Adrenal gland (tissue), 9 donors: ENCODE measurements at regions not wholly inside any gene's neighbourhood (a gene's known extent, or its start where the extent isn't known, plus 50 kb on each side); places are given as distances from the start of the nearest gene placed in this dataset.

ENCODE experiments used
- DNase-seq, 7 donors: peaks; one replicate each; pipeline ENCODE4 v3.0.0-alpha.2; 2019 to 2020
- H3K27ac ChIP-seq, 5 donors: fragments of 200-600 bp; sonication (generic) in 4 of 5; 1 replicate in 3 of 5; 2 replicates in 2 of 5; pipeline versions ENCODE4 v1.5.1 to v1.8.0; 2016 to 2020; ENCODE audit warnings: mild to moderate bottlenecking in 1 of 5
- H3K27me3 ChIP-seq: fragments of 200-600 bp; 2 replicates; pipeline ENCODE4 v1.8.0; 2021
- H3K36me3 ChIP-seq, 2 donors: fragments of 200-600 bp; replicated peaks in 1 of 2; 1 replicate in 1 of 2; 2 replicates in 1 of 2; pipeline versions ENCODE4 v1.5.1 to v1.8.0; 2018 to 2022
- H3K4me1 ChIP-seq, 2 donors: fragments of 200-600 bp; replicated peaks in 1 of 2; 1 replicate in 1 of 2; 2 replicates in 1 of 2; pipeline versions ENCODE4 v1.5.1 to v1.8.0; 2018 to 2021
- H3K4me3 ChIP-seq, 4 donors: fragments of 200-600 bp; sonication (generic) in 3 of 4; one replicate each; pipeline ENCODE4 v1.5.1; 2016 to 2018
- H3K9me3 ChIP-seq, 3 donors: fragments of 200-600 bp; sonication (generic) in 1 of 3; replicated peaks in 1 of 3; 1 replicate in 2 of 3; 2 replicates in 1 of 3; pipeline versions ENCODE4 v1.5.1 to v1.8.0; 2016 to 2021
- POLR2A ChIP-seq, 2 donors: fragments of 450-650 bp; IDR thresholded peaks; one replicate each; pipeline ENCODE4 v1.6.1; 2017; ENCODE audit warnings: antibody characterized with exemption in 2 of 2, mild to moderate bottlenecking in 2 of 2, moderate library complexity in 1 of 2
- WGBS, 4 donors: extraction: QIAGEN DNeasy Blood & Tissue Kit in 2 of 4; methylation state at CpG; one replicate each; pipeline versions ENCODE4 v1.1.5 to v1.1.7; 2013 to 2017; 5-methylcytosine and 5-hydroxymethylcytosine counted together
- intact Hi-C, 2 donors: fragments of 100-400 bp; cut with DNase I; formaldehyde crosslinking; loops; one replicate each; pipeline versions ENCODE4 v1.14.1 to v1.15.0; 2022 to 2023
- TF ChIP-seq, protein P1 (sequence below), 6 experiments: fragments of 450-650 bp in 4 of 6; fragments of 200-600 bp in 2 of 6; sonication (generic) in 1 of 6; IDR thresholded peaks; 1 replicate in 5 of 6; 2 replicates in 1 of 6; pipeline versions ENCODE4 v1.5.1 to v1.8.0; 2016 to 2021; ENCODE audit warnings: antibody characterized with exemption in 6 of 6, mild to moderate bottlenecking in 2 of 6, moderate library complexity in 1 of 6
- donor health status: healthy with polysubstance abuse.
- donor health status: Bipolar disorder and iron deficiency.
- donor health status: DM: yes; HTN: yes; CAD: no.
- donor health status: DM: no; HTN: no; CAD: no.
- donor health status: DM: no; HTN: no; CAD: no.

DNA sequence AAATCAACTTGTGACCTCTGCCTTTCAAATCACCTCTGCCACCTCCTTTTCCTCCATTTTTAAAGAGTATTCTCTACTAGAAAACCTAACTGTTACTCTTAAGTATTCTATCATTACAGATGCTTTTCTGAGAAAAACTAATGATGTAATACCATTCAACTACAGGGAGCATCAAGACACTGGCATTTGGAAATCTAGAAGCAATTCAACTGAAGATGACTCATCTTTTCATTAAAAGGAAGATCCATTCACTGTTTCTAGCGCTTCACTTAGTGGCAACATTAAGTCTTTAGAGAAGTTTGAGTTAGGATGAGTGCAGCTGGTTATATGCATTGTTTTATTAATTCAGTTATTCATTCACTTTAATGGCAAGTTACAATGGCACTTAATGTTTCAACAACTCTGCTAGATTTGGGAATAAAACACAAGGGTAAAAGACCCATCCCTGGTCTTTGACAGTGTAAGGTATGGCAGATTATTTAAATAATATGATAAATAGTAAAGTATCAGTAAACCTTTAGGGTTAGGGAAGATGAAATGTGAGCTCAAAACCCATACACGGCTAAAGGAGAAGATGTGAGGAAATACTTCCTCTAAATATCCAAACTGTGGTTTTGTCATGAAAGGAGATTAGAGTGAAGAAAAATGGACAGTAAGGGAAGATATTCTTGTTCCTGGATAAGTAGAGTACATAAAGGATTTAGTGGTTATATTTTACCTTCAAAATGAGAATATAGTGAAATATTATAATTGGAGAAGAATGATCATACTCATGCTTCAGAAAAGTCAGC lies 61.7 kb downstream of the KCNJ2 start:
- no peaks in the 10 kb centered on the region for H3K4me1 ChIP-seq
- WGBS, 4 donors, result 73 to 83% (median 75%) methylated on average over 2 of the region's 2 CpGs
- no peak for TF ChIP-seq POLR2A (IDR thresholded peaks at IDR 0.05)
- TF ChIP-seq, protein P1, sequence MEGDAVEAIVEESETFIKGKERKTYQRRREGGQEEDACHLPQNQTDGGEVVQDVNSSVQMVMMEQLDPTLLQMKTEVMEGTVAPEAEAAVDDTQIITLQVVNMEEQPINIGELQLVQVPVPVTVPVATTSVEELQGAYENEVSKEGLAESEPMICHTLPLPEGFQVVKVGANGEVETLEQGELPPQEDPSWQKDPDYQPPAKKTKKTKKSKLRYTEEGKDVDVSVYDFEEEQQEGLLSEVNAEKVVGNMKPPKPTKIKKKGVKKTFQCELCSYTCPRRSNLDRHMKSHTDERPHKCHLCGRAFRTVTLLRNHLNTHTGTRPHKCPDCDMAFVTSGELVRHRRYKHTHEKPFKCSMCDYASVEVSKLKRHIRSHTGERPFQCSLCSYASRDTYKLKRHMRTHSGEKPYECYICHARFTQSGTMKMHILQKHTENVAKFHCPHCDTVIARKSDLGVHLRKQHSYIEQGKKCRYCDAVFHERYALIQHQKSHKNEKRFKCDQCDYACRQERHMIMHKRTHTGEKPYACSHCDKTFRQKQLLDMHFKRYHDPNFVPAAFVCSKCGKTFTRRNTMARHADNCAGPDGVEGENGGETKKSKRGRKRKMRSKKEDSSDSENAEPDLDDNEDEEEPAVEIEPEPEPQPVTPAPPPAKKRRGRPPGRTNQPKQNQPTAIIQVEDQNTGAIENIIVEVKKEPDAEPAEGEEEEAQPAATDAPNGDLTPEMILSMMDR (IDR thresholded peaks at IDR 0.05), result no peak
- no peak overlapping the region for H3K27ac ChIP-seq
- H3K4me3 ChIP-seq, result no peak overlapping the region
- H3K27me3 ChIP-seq, result no peaks in the 10 kb centered on the region
- intact Hi-C loops, result no loop called here
- no peaks in the 10 kb centered on the region for H3K36me3 ChIP-seq
- DNase-seq, result no peak
- no peaks in the 10 kb centered on the region for H3K9me3 ChIP-seq

DNA sequence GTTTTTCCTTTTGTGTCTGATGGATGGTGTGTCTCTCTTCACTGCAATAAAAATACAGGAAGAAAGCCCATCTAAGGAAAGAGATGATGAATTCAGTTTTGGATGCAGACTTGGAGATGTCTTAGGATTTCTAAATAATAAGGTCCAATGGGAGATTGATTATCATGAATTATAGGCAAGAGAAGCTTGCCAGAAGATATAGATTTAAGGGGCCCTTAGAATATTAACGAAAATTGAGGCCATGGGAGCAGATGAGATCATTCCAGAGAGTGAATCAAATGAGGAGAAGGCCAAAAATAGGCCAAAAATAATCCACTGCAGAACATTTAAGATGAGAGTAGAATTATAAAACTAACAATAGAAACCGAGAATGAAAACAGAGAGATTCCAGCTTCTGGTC lies 63.1 kb downstream of the KCNJ2 start:
- Histone ChIP-seq H3K4me1 (no peaks in the 10 kb centered on the region), H3K27ac (no peak overlapping the region), H3K27me3 (no peaks in the 10 kb centered on the region), H3K9me3 (no peaks in the 10 kb centered on the region), H3K36me3 (no peaks in the 10 kb centered on the region), H3K4me3 (no peak overlapping the region)
- WGBS, 4 donors, result 57 to 78% (median 67%) methylated on average over 2 of the region's 2 CpGs
- TF ChIP-seq, protein P1 (IDR thresholded peaks at IDR 0.05), result no peak
- TF ChIP-seq POLR2A (IDR thresholded peaks at IDR 0.05), result no peak
- intact Hi-C loops, result no loop called here
- no peak for DNase-seq

DNA sequence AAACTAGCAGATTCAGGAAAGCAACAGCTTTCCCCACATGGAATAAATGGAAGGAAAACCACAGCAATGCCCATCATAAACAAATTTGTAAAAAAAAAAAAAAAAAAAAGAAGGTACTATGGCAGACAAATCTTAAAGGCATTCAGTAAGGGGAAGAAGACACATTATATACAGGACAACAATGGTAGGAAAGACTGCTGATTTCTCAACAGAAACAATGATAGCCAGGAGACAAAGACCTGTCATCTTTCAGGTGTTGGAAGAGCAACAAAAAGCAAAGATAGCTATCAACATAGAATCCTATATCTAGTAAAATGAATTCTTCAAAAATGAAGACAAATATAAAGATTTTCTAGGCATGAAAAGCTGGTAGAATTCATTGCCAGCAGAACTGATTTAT lies 65.9 kb downstream of the KCNJ2 start:
- no peaks in the 10 kb centered on the region for H3K36me3 ChIP-seq
- intact Hi-C loops, result no loop called here
- H3K27me3 ChIP-seq, result no peaks in the 10 kb centered on the region

DNA sequence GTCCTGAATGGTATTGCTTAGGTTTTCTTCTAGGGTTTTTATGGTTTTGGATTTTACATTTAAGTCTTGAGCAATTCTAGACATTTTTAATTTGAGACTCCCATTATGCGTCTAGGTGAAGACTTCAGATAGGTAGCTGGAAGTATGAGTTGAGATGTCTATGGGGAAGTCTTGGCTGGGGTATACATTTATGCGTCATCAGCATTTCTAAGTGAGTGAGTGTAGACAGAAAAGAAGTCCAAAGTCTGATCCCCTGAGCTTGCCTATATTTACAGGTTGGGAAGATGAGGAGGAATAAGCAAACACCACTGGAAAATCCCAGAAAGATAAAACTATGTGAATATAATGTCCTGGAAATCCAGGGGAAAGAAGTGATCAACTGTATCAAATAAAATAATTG lies 68.9 kb downstream of the KCNJ2 start:
- no peak overlapping the region for H3K27ac ChIP-seq
- intact Hi-C loops, result no loop called here
- 86 to 91% (median 88%) methylated on average over 2 of the region's 2 CpGs for WGBS, 4 donors
- H3K36me3 ChIP-seq, result no peaks in the 10 kb centered on the region
- no peaks in the 10 kb centered on the region for H3K4me1 ChIP-seq
- H3K9me3 ChIP-seq, result no peaks in the 10 kb centered on the region
- TF ChIP-seq, protein P1 (IDR thresholded peaks at IDR 0.05), result no peak
- TF ChIP-seq POLR2A (IDR thresholded peaks at IDR 0.05), result no peak
- no peak for DNase-seq
- no peak overlapping the region for H3K4me3 ChIP-seq
- H3K27me3 ChIP-seq, result no peaks in the 10 kb centered on the region

More for the DNA sequence above, 65.9 kb downstream of the KCNJ2 start:
- TF ChIP-seq POLR2A (IDR thresholded peaks at IDR 0.05), result no peak
- TF ChIP-seq, protein P1 (IDR thresholded peaks at IDR 0.05), result no peak
- Histone ChIP-seq H3K4me1 (no peaks in the 10 kb centered on the region), H3K27ac (no peak overlapping the region), H3K4me3 (no peak overlapping the region), H3K9me3 (no peaks in the 10 kb centered on the region)
- no peak for DNase-seq
